Activated CD8-positive, alpha-beta T cell treated with anti-CD3 and anti-CD28 coated beads, Interleukin-2, amount 10 ng/mL, durations not matched to agents 7 days and 5 days (primary cell): ENCODE measurements at regions not wholly inside any gene's neighbourhood (a gene's known extent, or its start where the extent isn't known, plus 50 kb on each side); places are given as distances from the start of the nearest gene placed in this dataset.

Source experiments
- ATAC-seq: fragments of 150-1000 bp; cut with Tn5 transposase; one replicate; pipeline ENCODE4 v1.10.0; 2021; ENCODE audit warnings: moderate library complexity
- CTCF ChIA-PET: fragments of 350-600 bp; sonication (Branson Sonifier 250); formaldehyde crosslinking; loops from one replicate; lab custom pipeline; 2021; ENCODE audit warnings: antibody characterized with exemption; lab: Charles Lee
- POLR2A ChIA-PET: fragments of 350-600 bp; sonication (Branson Sonifier 250); formaldehyde crosslinking; loops from one replicate; lab custom pipeline; 2021; ENCODE audit warnings: antibody characterized with exemption; lab: Charles Lee
- DNase-seq: peaks from one replicate; pipeline ENCODE4 v3.0.0-alpha.2; 2020
- H3K27ac Mint-ChIP-seq: one replicate; pipeline ENCODE4 v1.8.0; 2021; ENCODE audit warnings: mild to moderate bottlenecking, mixed read lengths
- H3K27me3 Mint-ChIP-seq: one replicate; pipeline ENCODE4 v1.8.0; 2021; ENCODE audit warnings: low read depth, mixed read lengths
- H3K36me3 Mint-ChIP-seq: one replicate; pipeline ENCODE4 v1.8.0; 2021; ENCODE audit warnings: low read depth, mixed read lengths
- H3K4me1 Mint-ChIP-seq: one replicate; pipeline ENCODE4 v1.8.0; 2021; ENCODE audit warnings: low read depth, mixed read lengths
- H3K4me3 Mint-ChIP-seq: one replicate; pipeline ENCODE4 v1.8.0; 2021; ENCODE audit warnings: mild to moderate bottlenecking, mixed read lengths
- H3K9me3 Mint-ChIP-seq: one replicate; pipeline ENCODE4 v1.8.0; 2022; ENCODE audit warnings: mixed read lengths; ENCODE audit not compliant: insufficient read depth

DNA sequence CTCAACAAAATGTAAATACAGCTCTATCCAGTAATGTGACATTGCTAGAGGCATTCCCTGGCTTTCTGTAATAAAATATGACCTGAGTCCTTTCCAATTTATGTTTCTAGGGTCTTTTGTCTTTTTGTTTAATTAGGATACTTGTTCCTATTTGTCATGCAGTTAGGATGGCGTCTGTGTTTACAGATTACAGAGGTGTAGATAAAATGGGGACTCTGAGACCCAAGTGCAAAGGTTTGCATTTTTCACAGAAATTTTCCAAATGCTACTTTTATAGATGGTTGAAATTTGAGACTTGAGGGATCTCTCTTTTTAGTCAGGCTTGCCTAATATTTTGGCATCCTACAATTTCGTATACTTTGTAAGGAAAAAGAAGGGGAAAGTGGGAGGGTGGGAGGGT is 332.4 kb downstream of the PTEN start:
- H3K27ac Mint-ChIP-seq: no peak overlapping the region
- H3K9me3 Mint-ChIP-seq: peaks cover 5% of the 10 kb centered on the region
- no peaks in the 10 kb centered on the region for H3K36me3 Mint-ChIP-seq
- ChIA-PET POLR2A (no interaction called here), CTCF (interaction anchor here (1.2 kb wide), 1 partner anchor 104 kb away, joined by 3 read pairs; no protein-coding TSS in a partner anchor)
- DNase-seq (no peak), ATAC-seq (no peak)
- no peak overlapping the region for H3K4me3 Mint-ChIP-seq
- H3K27me3 Mint-ChIP-seq: no peaks in the 10 kb centered on the region
- peaks cover 19% of the 10 kb centered on the region for H3K4me1 Mint-ChIP-seq

- ChIA-PET POLR2A (no interaction called here), CTCF (interaction anchor here (1.2 kb wide), 1 partner anchor 104 kb away, joined by 3 read pairs; no protein-coding TSS in a partner anchor)
- H3K27ac Mint-ChIP-seq: no peak overlapping the region
- ATAC-seq (no peak), DNase-seq (no peak)
- H3K4me1 Mint-ChIP-seq: peaks cover 19% of the 10 kb centered on the region
- no peaks in the 10 kb centered on the region for H3K27me3 Mint-ChIP-seq
- peaks cover 5% of the 10 kb centered on the region for H3K9me3 Mint-ChIP-seq
- no peaks in the 10 kb centered on the region for H3K36me3 Mint-ChIP-seq
- H3K4me3 Mint-ChIP-seq: no peak overlapping the region
These were observed 332.9 kb downstream of the PTEN start for GRCh38 chr10:88196291-88196690.

- H3K4me1 Mint-ChIP-seq: peaks cover 19% of the 10 kb centered on the region
- H3K4me3 Mint-ChIP-seq: no peak overlapping the region
- DNase-seq: no peak
- POLR2A ChIA-PET: no interaction called here
- no peak overlapping the region for H3K27ac Mint-ChIP-seq
- ATAC-seq: no peak
- no peaks in the 10 kb centered on the region for H3K27me3 Mint-ChIP-seq
- no peaks in the 10 kb centered on the region for H3K36me3 Mint-ChIP-seq
- CTCF ChIA-PET: no interaction called here
- H3K9me3 Mint-ChIP-seq: peaks cover 5% of the 10 kb centered on the region
These were observed 334.6 kb downstream of the PTEN start for GRCh38 chr10:88198023-88198422.

GRCh38 chr10:88200312-88201032 is 337.0 kb downstream of the PTEN start:
- H3K36me3 Mint-ChIP-seq: no peaks in the 10 kb centered on the region
- ChIA-PET CTCF (no interaction called here), POLR2A (interaction anchor here (0.6 kb wide), 2 partner anchors 8 to 41 kb away, joined by 4 to 8 read pairs; no protein-coding TSS in a partner anchor)
- H3K9me3 Mint-ChIP-seq: peaks cover 5% of the 10 kb centered on the region
- ATAC-seq (no peak), DNase-seq (no peak)
- H3K4me3 Mint-ChIP-seq: no peak overlapping the region
- peaks cover 3% of the 10 kb centered on the region for H3K27me3 Mint-ChIP-seq
- no peaks in the 10 kb centered on the region for H3K4me1 Mint-ChIP-seq
- H3K27ac Mint-ChIP-seq: no peak overlapping the region

DNA sequence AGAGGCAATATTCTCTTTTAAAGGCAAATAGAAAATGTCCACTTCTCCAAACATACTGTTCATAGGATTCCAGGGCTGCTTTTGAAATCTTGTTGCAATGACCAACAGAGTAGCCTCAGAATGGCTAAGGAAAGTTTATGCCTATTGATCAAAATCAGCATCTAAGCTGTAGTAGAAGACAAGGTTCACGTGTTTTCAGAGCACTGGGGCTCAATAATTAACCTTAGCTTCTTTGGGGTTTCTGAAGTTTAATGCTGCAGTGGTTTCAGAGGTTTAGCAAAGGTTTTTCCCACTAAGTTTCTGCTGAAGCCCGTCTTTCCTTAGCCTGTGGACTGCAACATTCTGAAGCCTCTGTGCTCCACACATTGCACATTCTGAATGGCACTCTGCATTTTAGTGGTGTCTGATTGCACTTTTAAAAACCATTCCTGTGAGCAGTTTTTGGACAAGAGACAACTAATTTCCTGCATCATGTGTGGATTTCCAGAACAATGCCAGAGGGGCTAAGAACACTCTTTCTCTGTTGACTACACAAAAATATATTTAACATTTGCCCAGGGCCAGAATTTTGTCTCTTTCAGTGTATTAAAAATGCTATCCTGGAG is 342.5 kb downstream of the PTEN start:
- no peak for DNase-seq

DNA sequence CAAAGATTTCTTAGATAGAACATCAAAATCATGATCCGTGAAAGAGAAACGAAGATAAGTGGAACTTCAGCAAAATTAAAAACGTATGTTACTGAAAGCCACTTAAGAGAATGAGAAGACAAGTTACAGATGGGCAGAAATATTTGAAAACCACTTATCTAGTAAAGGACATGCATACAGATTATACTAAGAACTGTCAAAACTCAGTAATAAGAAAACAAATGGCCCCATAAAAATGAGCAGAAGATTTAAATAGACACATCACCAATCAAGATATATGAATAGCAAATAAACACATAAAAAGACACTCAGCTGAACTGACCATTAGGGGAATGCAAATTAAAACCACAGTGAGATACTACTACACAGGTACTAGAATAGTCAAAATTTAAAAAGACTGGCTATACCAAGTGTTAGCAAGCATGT is 343.7 kb downstream of the PTEN start:
- Mint-ChIP-seq H3K4me3 (no peak overlapping the region), H3K9me3 (no peaks in the 10 kb centered on the region), H3K4me1 (no peaks in the 10 kb centered on the region), H3K27ac (no peak overlapping the region), H3K27me3 (peaks cover 5% of the 10 kb centered on the region), H3K36me3 (no peaks in the 10 kb centered on the region)
- ATAC-seq: no peak
- no peak for DNase-seq
- CTCF ChIA-PET: no interaction called here
- POLR2A ChIA-PET: no interaction called here

More for the DNA sequence above, 342.5 kb downstream of the PTEN start:
- H3K9me3 Mint-ChIP-seq: no peaks in the 10 kb centered on the region
- no peaks in the 10 kb centered on the region for H3K4me1 Mint-ChIP-seq
- no peaks in the 10 kb centered on the region for H3K36me3 Mint-ChIP-seq
- H3K27ac Mint-ChIP-seq: no peak overlapping the region
- no peak overlapping the region for H3K4me3 Mint-ChIP-seq
- ChIA-PET POLR2A (no interaction called here), CTCF (no interaction called here)
- ATAC-seq: no peak
- peaks cover 5% of the 10 kb centered on the region for H3K27me3 Mint-ChIP-seq

DNA sequence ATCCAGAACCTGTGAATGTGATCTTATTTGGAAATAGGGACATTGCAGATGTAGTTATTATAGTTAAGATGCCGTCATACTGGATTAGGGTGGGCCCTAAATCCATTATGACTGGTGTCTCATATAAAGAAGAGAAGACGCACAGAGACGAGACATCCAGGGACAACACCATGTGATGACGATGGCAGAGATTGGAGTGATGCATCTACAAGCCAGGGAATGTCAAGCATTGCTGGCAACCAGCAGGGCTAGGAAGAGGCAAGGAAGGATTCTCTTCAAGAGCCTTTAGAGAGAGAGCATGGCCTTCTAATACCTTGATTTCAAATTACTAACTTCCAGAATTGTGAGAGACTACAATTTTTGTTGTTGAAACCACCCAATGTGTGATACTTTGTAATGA is 345.8 kb downstream of the PTEN start:
- no peak for ATAC-seq
- Mint-ChIP-seq H3K4me3 (no peak overlapping the region), H3K27me3 (peaks cover 5% of the 10 kb centered on the region), H3K27ac (no peak overlapping the region), H3K9me3 (no peaks in the 10 kb centered on the region), H3K36me3 (peaks cover 6% of the 10 kb centered on the region), H3K4me1 (no peaks in the 10 kb centered on the region)
- ChIA-PET POLR2A (interaction anchor here (0.6 kb wide), 1 partner anchor 8 kb away, joined by 4 read pairs; no protein-coding TSS in a partner anchor), CTCF (interaction anchor here (0.8 to 0.9 kb wide), 2 partner anchors 81 to 95 kb away, joined by 3 read pairs; no protein-coding TSS in a partner anchor)
- DNase-seq: no peak

DNA sequence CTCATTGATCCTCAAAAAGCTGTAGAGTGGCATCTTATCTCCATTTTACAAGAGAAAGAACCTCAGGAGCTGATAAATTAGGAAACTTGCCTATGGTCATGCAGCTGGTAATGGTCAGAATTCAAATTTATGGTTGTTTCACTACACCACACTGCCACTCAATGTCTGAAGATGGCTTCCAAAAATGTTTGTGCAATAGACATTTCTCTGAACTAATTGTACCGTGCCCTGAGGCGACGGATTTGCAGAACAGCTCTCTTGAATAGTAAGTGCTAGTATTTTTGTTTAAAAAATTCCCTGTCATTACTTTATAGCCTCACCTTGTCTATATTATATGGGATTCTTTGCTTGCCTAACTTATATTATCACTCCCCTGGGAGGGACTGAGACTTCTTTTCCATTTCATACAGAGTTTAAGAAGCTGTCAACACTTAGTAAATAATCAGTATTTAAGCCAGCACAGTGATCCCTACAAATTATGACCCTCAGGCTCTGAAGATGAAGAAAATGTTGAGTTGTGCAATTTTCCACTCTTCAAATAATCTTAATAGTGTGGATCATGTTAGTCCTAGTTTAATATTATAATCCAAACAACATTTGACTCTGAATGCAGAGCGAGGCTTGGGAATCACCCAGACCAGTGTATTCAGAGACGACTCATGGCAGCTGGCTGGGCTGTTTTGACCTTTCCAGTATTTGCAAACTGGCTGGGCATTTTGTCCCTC is 346.6 kb downstream of the PTEN start:
- ChIA-PET POLR2A (no interaction called here), CTCF (no interaction called here)
- DNase-seq: no peak
- Mint-ChIP-seq H3K4me1 (no peaks in the 10 kb centered on the region), H3K4me3 (no peak overlapping the region), H3K27ac (no peak overlapping the region), H3K36me3 (peaks cover 6% of the 10 kb centered on the region), H3K9me3 (no peaks in the 10 kb centered on the region), H3K27me3 (peaks cover 2% of the 10 kb centered on the region)
- ATAC-seq: no peak

DNA sequence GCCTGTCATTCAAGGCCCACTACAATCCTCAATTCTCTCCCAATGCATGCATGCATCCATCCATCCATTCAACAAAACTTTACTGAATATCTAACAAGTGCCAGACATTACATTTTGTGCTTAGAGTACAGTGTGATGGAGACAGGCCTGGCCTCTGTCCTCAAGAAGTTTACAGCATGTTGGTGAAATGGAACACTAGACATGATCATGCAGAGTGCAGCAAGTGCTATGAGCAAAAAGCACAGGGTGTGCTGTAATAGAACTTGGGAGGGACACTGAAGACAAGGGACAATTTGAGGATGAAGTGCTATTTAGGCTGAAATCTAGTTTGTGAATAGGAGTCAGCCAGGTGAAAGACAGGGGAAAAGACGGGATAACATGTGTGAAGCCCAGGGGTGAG is 347.8 kb downstream of the PTEN start:
- ATAC-seq (no peak), DNase-seq (no peak)
- Mint-ChIP-seq H3K4me1 (no peaks in the 10 kb centered on the region), H3K36me3 (peaks cover 6% of the 10 kb centered on the region), H3K27me3 (peaks cover 2% of the 10 kb centered on the region), H3K27ac (no peak overlapping the region), H3K9me3 (no peaks in the 10 kb centered on the region), H3K4me3 (no peak overlapping the region)
- ChIA-PET CTCF (interaction anchor here (1.0 kb wide), 1 partner anchor 10 kb away, joined by 3 read pairs; no protein-coding TSS in a partner anchor), POLR2A (no interaction called here)

DNA sequence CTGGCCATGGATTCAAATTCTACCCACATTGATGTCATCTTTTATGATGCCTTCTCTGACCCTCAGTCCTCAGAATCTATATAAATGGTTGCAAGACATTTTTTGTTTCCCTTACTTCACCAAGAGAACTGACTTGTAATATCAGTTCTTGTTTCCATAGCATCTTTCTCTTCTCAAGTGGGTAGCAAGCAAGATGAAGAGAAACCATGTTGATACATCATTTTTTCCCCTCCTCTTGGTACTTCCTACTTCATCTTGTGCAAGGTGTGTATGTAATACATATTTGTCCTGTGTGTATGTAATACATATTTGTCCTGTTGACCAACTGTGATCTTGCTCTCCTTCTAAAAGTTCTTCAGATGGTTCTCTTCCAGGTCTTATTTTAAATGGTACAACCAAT is 348.6 kb downstream of the PTEN start:
- CTCF ChIA-PET: interaction anchor here (1.0 kb wide), 1 partner anchor 9 kb away, joined by 3 read pairs; no protein-coding TSS in a partner anchor
- peaks cover 2% of the 10 kb centered on the region for H3K27me3 Mint-ChIP-seq

GRCh38 chr10:88213065-88213605 is 349.7 kb downstream of the PTEN start:
- Mint-ChIP-seq H3K27ac (no peak overlapping the region), H3K36me3 (peaks cover 6% of the 10 kb centered on the region), H3K27me3 (no peaks in the 10 kb centered on the region), H3K4me3 (no peak overlapping the region), H3K9me3 (no peaks in the 10 kb centered on the region), H3K4me1 (no peaks in the 10 kb centered on the region)
- ATAC-seq: no peak
- DNase-seq: no peak
- POLR2A ChIA-PET: no interaction called here
- CTCF ChIA-PET: no interaction called here

More for the DNA sequence above, 348.6 kb downstream of the PTEN start:
- DNase-seq: no peak
- POLR2A ChIA-PET: no interaction called here
- Mint-ChIP-seq H3K27ac (no peak overlapping the region), H3K4me1 (no peaks in the 10 kb centered on the region), H3K9me3 (no peaks in the 10 kb centered on the region), H3K36me3 (peaks cover 6% of the 10 kb centered on the region), H3K4me3 (no peak overlapping the region)
- no peak for ATAC-seq
